Calu3 (cell line): ENCODE measurements at regions not wholly inside any gene's neighbourhood (a gene's known extent, or its start where the extent isn't known, plus 50 kb on each side); places are given as distances from the start of the nearest gene placed in this dataset.

ENCODE experiments used
- BruUV-seq: library from RNA; stranded (reverse); fragments of 400-500 nt; replicated peaks from 2 replicates; lab custom pipeline; 2021; lab: Mats Ljungman, UMichigan
- CTCF ChIA-PET: fragments of 300-600 bp; sonication (Branson Sonifier 250); formaldehyde crosslinking; loops from one replicate; lab custom pipeline; 2022; ENCODE audit warnings: antibody characterized with exemption; lab: Charles Lee
- DNase-seq: peaks from one replicate; pipeline ENCODE4 v3.0.0; 2022
- H3K27ac Mint-ChIP-seq: one replicate; pipeline ENCODE4 v1.8.0; 2022; ENCODE audit warnings: mixed read lengths; ENCODE audit not compliant: unreplicated experiment
- H3K27me3 Mint-ChIP-seq: one replicate; pipeline ENCODE4 v1.8.0; 2022; ENCODE audit warnings: mixed read lengths; ENCODE audit not compliant: unreplicated experiment
- H3K36me3 Mint-ChIP-seq: one replicate; pipeline ENCODE4 v1.8.0; 2022; ENCODE audit warnings: mild to moderate bottlenecking, moderate library complexity, mixed read lengths; ENCODE audit not compliant: insufficient read depth, unreplicated experiment
- H3K4me1 Mint-ChIP-seq: one replicate; pipeline ENCODE4 v1.8.0; 2022; ENCODE audit warnings: mild to moderate bottlenecking, low read depth, mixed read lengths; ENCODE audit not compliant: unreplicated experiment
- H3K4me3 Mint-ChIP-seq: one replicate; pipeline ENCODE4 v1.8.0; 2022; ENCODE audit warnings: mild to moderate bottlenecking, low read depth, moderate library complexity, mixed read lengths; ENCODE audit not compliant: unreplicated experiment
- H3K9me3 Mint-ChIP-seq: one replicate; pipeline ENCODE4 v1.8.0; 2022; ENCODE audit warnings: low read depth, mixed read lengths; ENCODE audit not compliant: unreplicated experiment
- CTCF ChIP-seq: fragments of 200-600 bp; IDR thresholded peaks from one replicate; pipeline ENCODE4 v1.8.0; 2022; ENCODE audit warnings: antibody characterized with exemption; ENCODE audit not compliant: unreplicated experiment
- intact Hi-C: fragments of 100-400 bp; cut with micrococcal nuclease; formaldehyde crosslinking; loops from one replicate; pipeline ENCODE4 v1.10.0; 2022; ENCODE audit not compliant: unreplicated experiment

GRCh38 chr20:40521962-40522361 lies 167.1 kb downstream of the MAFB start:
- Mint-ChIP-seq H3K9me3 (no peaks in the 10 kb centered on the region), H3K27ac (no peak overlapping the region), H3K4me3 (no peak overlapping the region), H3K27me3 (peaks cover 78% of the 10 kb centered on the region), H3K36me3 (no peaks in the 10 kb centered on the region), H3K4me1 (no peaks in the 10 kb centered on the region)
- no peak for TF ChIP-seq CTCF
- BruUV-seq: no TSS peak
- no peak for DNase-seq
- CTCF ChIA-PET: no interaction called here
- intact Hi-C loops: no loop called here

GRCh38 chr20:40519918-40520317 lies 169.1 kb downstream of the MAFB start:
- BruUV-seq: no TSS peak
- intact Hi-C loops: no loop called here
- DNase-seq: no peak
- no peak overlapping the region for H3K4me3 Mint-ChIP-seq
- no peaks in the 10 kb centered on the region for H3K4me1 Mint-ChIP-seq
- no peak overlapping the region for H3K27ac Mint-ChIP-seq
- H3K9me3 Mint-ChIP-seq: no peaks in the 10 kb centered on the region
- H3K27me3 Mint-ChIP-seq: peaks cover 76% of the 10 kb centered on the region
- TF ChIP-seq CTCF: no peak
- H3K36me3 Mint-ChIP-seq: no peaks in the 10 kb centered on the region
- CTCF ChIA-PET: no interaction called here

GRCh38 chr20:40512994-40513393 lies 176.0 kb downstream of the MAFB start:
- no TSS peak for BruUV-seq

GRCh38 chr20:40512591-40512990 lies 176.4 kb downstream of the MAFB start:
- BruUV-seq: no TSS peak
- TF ChIP-seq CTCF: no peak
- intact Hi-C loops: no loop called here
- Mint-ChIP-seq H3K4me3 (no peak overlapping the region), H3K36me3 (peaks cover 4% of the 10 kb centered on the region), H3K4me1 (no peaks in the 10 kb centered on the region), H3K27ac (no peak overlapping the region), H3K27me3 (peaks cover 74% of the 10 kb centered on the region), H3K9me3 (no peaks in the 10 kb centered on the region)
- no peak for DNase-seq
- CTCF ChIA-PET: no interaction called here

More at GRCh38 chr20:40512994-40513393, 176.0 kb downstream of the MAFB start:
- intact Hi-C loops: no loop called here
- DNase-seq: no peak
- TF ChIP-seq CTCF: no peak
- no peaks in the 10 kb centered on the region for H3K9me3 Mint-ChIP-seq
- H3K27ac Mint-ChIP-seq: no peak overlapping the region
- CTCF ChIA-PET: no interaction called here
- H3K36me3 Mint-ChIP-seq: peaks cover 4% of the 10 kb centered on the region
- H3K4me3 Mint-ChIP-seq: no peak overlapping the region
- H3K4me1 Mint-ChIP-seq: no peaks in the 10 kb centered on the region
- H3K27me3 Mint-ChIP-seq: peaks cover 77% of the 10 kb centered on the region
